ENCODE measurements at regions not wholly inside any gene's neighbourhood (a gene's known extent, or its start where the extent isn't known, plus 50 kb on each side); places are given as distances from the start of the nearest gene placed in this dataset.

DNA sequence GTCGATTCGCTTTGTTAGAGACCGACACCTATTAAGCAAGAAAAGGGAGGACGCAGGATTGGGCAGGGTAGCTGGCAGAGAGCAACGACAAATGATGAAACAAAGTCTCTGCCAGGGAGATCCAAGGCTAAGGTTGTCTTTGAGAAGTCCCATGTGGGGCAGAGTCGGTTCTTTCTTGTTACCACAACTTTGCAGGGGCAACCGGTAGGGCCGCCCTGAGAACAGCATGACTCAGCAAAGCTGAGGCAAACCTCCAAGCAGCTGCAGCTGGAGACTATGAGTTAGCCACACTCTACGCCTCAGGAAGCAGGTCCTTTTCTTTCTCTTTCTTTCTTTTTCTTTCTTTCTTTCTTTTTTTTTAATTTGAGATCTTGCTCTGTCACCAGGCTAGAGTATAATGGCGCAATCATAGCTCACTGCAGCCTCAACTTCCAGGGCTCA, 452.3 kb upstream of the ID2 start:
- no peak overlapping the region for H3K4me3 ChIP-seq (ENCODE audit: low read depth, low read length)
- TF ChIP-seq, protein P1, sequence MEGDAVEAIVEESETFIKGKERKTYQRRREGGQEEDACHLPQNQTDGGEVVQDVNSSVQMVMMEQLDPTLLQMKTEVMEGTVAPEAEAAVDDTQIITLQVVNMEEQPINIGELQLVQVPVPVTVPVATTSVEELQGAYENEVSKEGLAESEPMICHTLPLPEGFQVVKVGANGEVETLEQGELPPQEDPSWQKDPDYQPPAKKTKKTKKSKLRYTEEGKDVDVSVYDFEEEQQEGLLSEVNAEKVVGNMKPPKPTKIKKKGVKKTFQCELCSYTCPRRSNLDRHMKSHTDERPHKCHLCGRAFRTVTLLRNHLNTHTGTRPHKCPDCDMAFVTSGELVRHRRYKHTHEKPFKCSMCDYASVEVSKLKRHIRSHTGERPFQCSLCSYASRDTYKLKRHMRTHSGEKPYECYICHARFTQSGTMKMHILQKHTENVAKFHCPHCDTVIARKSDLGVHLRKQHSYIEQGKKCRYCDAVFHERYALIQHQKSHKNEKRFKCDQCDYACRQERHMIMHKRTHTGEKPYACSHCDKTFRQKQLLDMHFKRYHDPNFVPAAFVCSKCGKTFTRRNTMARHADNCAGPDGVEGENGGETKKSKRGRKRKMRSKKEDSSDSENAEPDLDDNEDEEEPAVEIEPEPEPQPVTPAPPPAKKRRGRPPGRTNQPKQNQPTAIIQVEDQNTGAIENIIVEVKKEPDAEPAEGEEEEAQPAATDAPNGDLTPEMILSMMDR (IDR thresholded peaks at IDR 0.05; ENCODE audit: low read depth, low read length): no peak

DNA sequence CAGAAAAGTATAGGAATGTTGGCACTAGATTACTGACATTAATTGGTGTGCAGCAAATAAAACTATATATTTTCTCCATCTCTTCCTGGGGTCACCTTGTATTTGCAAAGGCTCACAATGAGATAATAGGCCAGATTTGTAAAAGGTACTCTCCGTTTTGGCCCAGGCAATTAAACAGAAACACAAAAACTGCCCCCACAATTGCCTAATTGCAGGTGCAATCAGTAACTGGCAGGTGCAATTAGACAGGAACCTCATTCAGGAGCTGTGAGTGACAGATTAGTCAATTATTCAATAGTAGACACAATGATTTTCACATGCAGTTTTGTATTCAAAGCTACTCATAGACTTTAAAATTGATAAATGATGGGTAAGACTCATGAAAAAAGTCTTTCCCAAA, 451.4 kb upstream of the ID2 start:
- H3K4me3 ChIP-seq (ENCODE audit: low read depth, low read length): no peak overlapping the region

DNA sequence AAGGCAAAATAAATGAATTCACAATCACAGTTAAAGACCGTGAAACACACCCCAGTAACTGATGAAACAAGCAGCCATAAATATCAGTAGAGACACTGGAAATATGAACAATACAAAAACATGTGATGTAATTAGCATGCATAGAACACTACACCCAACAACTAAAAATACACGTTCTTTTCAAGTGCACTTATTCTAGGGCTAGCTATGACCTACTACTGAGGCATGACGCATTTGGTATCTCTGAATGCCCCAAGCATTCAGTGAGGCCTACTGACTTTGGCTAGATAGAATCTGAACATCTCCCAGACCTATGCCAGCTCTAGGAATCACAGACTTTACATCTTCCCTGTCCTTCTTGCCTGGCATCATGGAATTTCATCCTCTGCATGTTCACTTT, 450.0 kb upstream of the ID2 start:
- no peak overlapping the region for H3K4me3 ChIP-seq (ENCODE audit: low read depth, low read length)
- TF ChIP-seq, protein P1 (IDR thresholded peaks at IDR 0.05; ENCODE audit: low read depth, low read length): no peak

More for the DNA sequence above, 451.4 kb upstream of the ID2 start:
- TF ChIP-seq, protein P1 (IDR thresholded peaks at IDR 0.05; ENCODE audit: low read depth, low read length): no peak

DNA sequence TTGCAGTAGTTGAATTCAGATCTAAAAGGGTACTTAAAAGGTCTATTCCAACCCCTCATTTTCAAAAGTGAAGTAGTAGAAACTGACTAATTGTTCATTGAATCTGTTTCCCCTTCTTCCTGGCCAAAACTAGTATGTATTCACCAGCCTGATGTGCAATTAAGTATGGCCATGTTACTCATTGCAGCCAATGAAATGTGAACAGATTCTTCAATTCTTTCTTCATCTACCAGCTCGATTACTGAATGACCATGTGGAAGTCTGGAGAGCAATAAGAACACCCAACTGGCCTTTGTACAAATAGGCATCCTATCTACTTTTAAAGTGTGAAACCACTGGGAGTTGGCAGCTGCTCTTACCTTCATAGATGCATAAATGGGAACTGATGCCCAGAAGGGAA, 449.0 kb upstream of the ID2 start:
- no peak overlapping the region for H3K4me3 ChIP-seq (ENCODE audit: low read depth, low read length)
- TF ChIP-seq, protein P1 (IDR thresholded peaks at IDR 0.05; ENCODE audit: low read depth, low read length): no peak

DNA sequence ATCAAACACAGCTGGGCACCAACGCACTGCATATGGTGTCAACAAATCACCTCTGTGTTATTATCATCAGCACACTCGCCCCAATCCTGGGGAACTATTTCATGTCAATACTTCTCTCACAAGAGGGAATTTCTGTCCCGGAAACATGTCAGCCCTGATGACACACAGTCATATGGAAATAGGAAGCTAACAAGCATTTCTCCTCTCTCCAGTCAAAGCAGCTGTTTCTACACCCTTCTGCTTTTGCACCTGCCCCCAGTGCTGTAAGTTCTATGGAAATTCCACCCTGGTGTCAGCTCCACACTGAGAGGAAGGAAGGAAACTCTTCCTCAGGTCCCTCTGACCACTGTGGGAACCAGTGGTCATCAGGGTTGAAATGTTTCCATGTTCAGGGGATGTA, 447.6 kb upstream of the ID2 start:
- TF ChIP-seq, protein P1 (IDR thresholded peaks at IDR 0.05; ENCODE audit: low read depth, low read length): no peak
- H3K4me3 ChIP-seq (ENCODE audit: low read depth, low read length): no peak overlapping the region

DNA sequence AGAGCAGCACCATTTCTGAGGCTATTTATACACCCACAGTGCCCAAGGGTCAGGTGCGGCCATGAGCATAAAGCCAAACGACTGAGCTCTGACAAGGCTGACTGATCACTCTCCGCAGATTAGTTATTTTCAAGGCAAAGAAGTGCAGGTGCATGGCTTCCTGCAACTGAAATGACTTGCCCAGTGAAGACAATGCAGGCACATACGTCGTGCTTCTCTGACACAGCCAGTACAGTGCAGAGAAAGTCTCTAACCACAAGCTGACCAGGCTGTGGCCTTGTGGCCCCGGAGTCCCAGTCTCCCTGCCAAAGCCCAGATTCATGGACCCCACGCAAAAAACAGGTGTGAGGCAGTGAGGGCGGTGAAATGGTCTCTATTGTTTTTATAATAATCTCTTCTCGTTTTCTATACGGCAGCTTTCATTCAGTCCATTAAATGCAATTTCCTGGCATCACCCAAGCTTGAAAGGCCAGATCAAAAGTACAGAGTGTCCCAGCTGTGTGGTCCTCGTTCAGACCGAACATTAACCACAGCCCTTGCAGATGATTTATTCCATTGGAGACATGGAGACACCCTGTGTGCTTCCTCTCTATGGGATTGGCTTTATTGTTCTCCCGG, 447.0 kb upstream of the ID2 start:
- no peak overlapping the region for H3K4me3 ChIP-seq (ENCODE audit: low read depth, low read length)
- TF ChIP-seq, protein P1 (IDR thresholded peaks at IDR 0.05; ENCODE audit: low read depth, low read length): no peak

DNA sequence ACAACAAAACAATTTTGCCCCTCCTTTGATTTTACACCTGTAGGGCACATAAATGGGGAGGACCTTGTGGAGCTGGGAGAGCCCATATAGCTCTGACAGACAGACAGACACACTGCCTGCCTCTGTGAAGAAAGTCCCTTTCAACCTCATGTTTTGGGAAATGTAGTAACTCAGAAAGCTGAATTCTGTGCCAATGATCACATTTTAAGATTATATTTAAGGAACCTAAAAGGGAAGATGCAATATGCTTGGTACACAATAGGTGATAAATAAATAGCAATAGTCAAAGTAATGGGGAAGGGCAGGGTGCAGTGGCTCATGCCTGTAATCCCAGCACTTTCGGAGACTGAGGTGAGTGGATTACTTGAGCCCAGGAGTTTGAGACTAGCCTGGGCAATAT, 446.4 kb upstream of the ID2 start:
- no peak overlapping the region for H3K4me3 ChIP-seq (ENCODE audit: low read depth, low read length)
- TF ChIP-seq, protein P1 (IDR thresholded peaks at IDR 0.05; ENCODE audit: low read depth, low read length): no peak
